Fibroblast of the aortic adventitia (primary cell): ENCODE measurements at regions not wholly inside any gene's neighbourhood (a gene's known extent, or its start where the extent isn't known, plus 50 kb on each side); places are given as distances from the start of the nearest gene placed in this dataset.

ENCODE experiments used
- DNase-seq: peaks from one replicate; pipeline ENCODE4 v3.0.0-alpha.2; 2010; ENCODE audit warnings: low read depth
- H3K4me3 ChIP-seq: 2 replicates; pipeline ENCODE4 v1.5.1; 2011; ENCODE audit warnings: low read depth, mild to moderate bottlenecking, control low read depth, low read length, moderate library complexity
- TF ChIP-seq, protein P1 (sequence below): IDR thresholded peaks from 2 replicates; pipeline ENCODE4 v1.5.1; 2011; ENCODE audit warnings: mild to moderate bottlenecking, low read length, control low read depth, inconsistent platforms; ENCODE audit not compliant: insufficient read depth

DNA sequence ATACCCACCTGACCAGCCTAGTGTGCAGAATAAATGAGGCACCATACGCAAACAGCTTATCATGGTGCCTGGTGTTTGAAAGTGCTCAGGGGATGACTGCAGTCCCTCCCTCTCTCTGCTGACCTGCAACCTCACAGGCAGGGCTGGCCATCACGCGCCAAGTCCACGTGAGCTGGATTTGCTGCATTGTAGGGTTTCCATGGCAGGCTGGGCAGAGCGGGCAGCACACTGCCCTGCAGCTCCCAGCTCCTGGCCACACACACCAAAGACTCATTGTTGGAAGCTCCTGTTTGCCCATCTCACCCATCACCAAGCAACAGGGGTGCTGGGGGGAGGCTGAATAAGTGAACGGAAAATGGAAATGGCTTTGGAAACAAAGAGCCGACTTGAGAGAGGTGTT, 81.8 kb downstream of the IRX3 start:
- no peak overlapping the region for H3K4me3 ChIP-seq
- TF ChIP-seq, protein P1, sequence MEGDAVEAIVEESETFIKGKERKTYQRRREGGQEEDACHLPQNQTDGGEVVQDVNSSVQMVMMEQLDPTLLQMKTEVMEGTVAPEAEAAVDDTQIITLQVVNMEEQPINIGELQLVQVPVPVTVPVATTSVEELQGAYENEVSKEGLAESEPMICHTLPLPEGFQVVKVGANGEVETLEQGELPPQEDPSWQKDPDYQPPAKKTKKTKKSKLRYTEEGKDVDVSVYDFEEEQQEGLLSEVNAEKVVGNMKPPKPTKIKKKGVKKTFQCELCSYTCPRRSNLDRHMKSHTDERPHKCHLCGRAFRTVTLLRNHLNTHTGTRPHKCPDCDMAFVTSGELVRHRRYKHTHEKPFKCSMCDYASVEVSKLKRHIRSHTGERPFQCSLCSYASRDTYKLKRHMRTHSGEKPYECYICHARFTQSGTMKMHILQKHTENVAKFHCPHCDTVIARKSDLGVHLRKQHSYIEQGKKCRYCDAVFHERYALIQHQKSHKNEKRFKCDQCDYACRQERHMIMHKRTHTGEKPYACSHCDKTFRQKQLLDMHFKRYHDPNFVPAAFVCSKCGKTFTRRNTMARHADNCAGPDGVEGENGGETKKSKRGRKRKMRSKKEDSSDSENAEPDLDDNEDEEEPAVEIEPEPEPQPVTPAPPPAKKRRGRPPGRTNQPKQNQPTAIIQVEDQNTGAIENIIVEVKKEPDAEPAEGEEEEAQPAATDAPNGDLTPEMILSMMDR = no peak
- DNase-seq = no peak

DNA sequence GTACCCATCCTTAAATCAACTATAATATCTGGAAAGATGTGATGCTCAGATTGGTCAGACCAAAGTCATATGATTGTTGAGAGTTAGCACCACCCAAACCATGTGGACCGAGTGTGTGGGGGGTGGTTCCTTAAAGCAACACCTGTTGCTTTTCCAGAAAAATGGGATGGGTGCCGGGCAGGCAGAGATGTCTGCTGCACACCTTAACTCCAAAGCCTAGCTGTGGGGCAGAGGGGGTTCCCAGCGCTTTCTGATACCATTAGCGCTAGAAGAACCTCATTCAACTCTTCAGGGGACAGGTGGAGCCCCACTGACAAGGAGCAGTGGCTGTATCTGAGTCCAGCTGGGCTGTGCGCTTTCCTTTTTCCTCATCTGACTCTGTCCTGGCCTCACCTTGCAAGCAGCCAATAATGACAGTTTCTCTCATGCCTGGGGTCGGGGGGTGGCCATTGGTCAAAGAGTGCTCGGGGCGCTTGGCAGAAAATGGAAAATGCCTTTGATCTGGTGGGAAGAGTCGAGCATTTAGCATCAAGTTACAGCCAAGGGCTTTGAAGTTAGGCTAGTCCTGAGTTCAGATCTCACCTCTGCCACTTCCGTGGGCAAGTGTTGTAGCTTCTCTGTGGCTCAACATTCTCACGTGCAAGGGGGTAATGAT, 82.6 kb downstream of the IRX3 start:
- H3K4me3 ChIP-seq = no peak overlapping the region
- DNase-seq = no peak
- TF ChIP-seq, protein P1 = no peak

- TF ChIP-seq, protein P1 = no peak
- DNase-seq = no peak
- H3K4me3 ChIP-seq = no peak overlapping the region
Measured at GRCh38 chr16:54203384-54203783, 83.2 kb downstream of the IRX3 start.
